ENCODE measurements at regions not wholly inside any gene's neighbourhood (a gene's known extent, or its start where the extent isn't known, plus 50 kb on each side); places are given as distances from the start of the nearest gene placed in this dataset.
A peak's percentile ranks its signal among the peaks of the same experiment; 100 is the strongest.

GRCh38 chr2:147092266-147092665, 752.6 kb upstream of the ACVR2A start:
- DNase-seq (ENCODE audit: low read depth): no peak
- TF ChIP-seq CTCF (IDR thresholded peaks at IDR 0.05; ENCODE audit: insufficient read depth, low read depth, low read length): no peak
- no peak overlapping the region for H3K4me3 ChIP-seq (ENCODE audit: low read depth, low read length)

- DNase-seq (ENCODE audit: low read depth): no peak
- H3K4me3 ChIP-seq (ENCODE audit: low read depth, low read length): no peak overlapping the region
- no peak for TF ChIP-seq CTCF (IDR thresholded peaks at IDR 0.05; ENCODE audit: insufficient read depth, low read depth, low read length)
These were observed 753.4 kb upstream of the ACVR2A start for GRCh38 chr2:147091448-147091847.

GRCh38 chr2:147088871-147089270, 756.0 kb upstream of the ACVR2A start:
- DNase-seq (ENCODE audit: low read depth): no peak
- no peak overlapping the region for H3K4me3 ChIP-seq (ENCODE audit: low read depth, low read length)
- no peak for TF ChIP-seq CTCF (IDR thresholded peaks at IDR 0.05; ENCODE audit: insufficient read depth, low read depth, low read length)

- no peak for TF ChIP-seq CTCF (IDR thresholded peaks at IDR 0.05; ENCODE audit: insufficient read depth, low read depth, low read length)
- H3K4me3 ChIP-seq (ENCODE audit: low read depth, low read length): no peak overlapping the region
- DNase-seq (ENCODE audit: low read depth): no peak
These were observed 758.1 kb upstream of the ACVR2A start for GRCh38 chr2:147086715-147087114.

- no peak for TF ChIP-seq CTCF (IDR thresholded peaks at IDR 0.05; ENCODE audit: insufficient read depth, low read depth, low read length)
- no peak overlapping the region for H3K4me3 ChIP-seq (ENCODE audit: low read depth, low read length)
- DNase-seq (ENCODE audit: low read depth): no peak
These were observed 761.2 kb upstream of the ACVR2A start for GRCh38 chr2:147083664-147084063.

GRCh38 chr2:147082850-147083522, 761.8 kb upstream of the ACVR2A start:
- no peak overlapping the region for H3K4me3 ChIP-seq (ENCODE audit: low read depth, low read length)
- peak; percentile 95 for TF ChIP-seq CTCF (IDR thresholded peaks at IDR 0.05; ENCODE audit: insufficient read depth, low read depth, low read length)
- peak; percentile 80 for DNase-seq (ENCODE audit: low read depth)

- no peak for DNase-seq (ENCODE audit: low read depth)
- no peak for TF ChIP-seq CTCF (IDR thresholded peaks at IDR 0.05; ENCODE audit: insufficient read depth, low read depth, low read length)
- no peak overlapping the region for H3K4me3 ChIP-seq (ENCODE audit: low read depth, low read length)
These were observed 763.0 kb upstream of the ACVR2A start for GRCh38 chr2:147081831-147082230.
